Stimulated activated CD4-positive, alpha-beta T cell treated with anti-CD3 and anti-CD28 coated beads, Interleukin-1b, Interleukin-23, amount 100 ng/mL, for 48 hours (primary cell): ENCODE measurements at regions not wholly inside any gene's neighbourhood (a gene's known extent, or its start where the extent isn't known, plus 50 kb on each side); places are given as distances from the start of the nearest gene placed in this dataset.
"Not testable (repeated sequence)": the region's sequence is repeated elsewhere in the genome, so short reads cannot be mapped to it uniquely, and the experiment has no call there.

ENCODE experiments used
- DNase-seq: peaks from one replicate; pipeline ENCODE4 v3.0.0-alpha.2; 2020

GRCh38 chr2:39995005-39995737 is 216.1 kb upstream of the THUMPD2 start:
- no peak for DNase-seq

GRCh38 chr2:39994151-39994550 is 215.1 kb upstream of the THUMPD2 start:
- no peak for DNase-seq

GRCh38 chr2:39991298-39991697 is 212.2 kb upstream of the THUMPD2 start:
- DNase-seq: no peak

- no peak for DNase-seq
These were observed 211.4 kb upstream of the THUMPD2 start for GRCh38 chr2:39990335-39990900.

- DNase-seq: no peak
These were observed 210.8 kb upstream of the THUMPD2 start for GRCh38 chr2:39989888-39990287.

- no peak for DNase-seq
These were observed 202.8 kb upstream of the THUMPD2 start for GRCh38 chr2:39981883-39982311.

GRCh38 chr2:39975476-39976020 is 196.5 kb upstream of the THUMPD2 start:
- no peak for DNase-seq

GRCh38 chr2:39968037-39968436 is 189.0 kb upstream of the THUMPD2 start:
- no peak for DNase-seq

GRCh38 chr2:39960681-39961080 is 181.6 kb upstream of the THUMPD2 start:
- DNase-seq: not testable (repeated sequence)

- no peak for DNase-seq
These were observed 175.3 kb upstream of the THUMPD2 start for GRCh38 chr2:39954346-39954745.

- no peak for DNase-seq
These were observed 170.1 kb upstream of the THUMPD2 start for GRCh38 chr2:39949131-39949530.

- no peak for DNase-seq
These were observed 169.1 kb upstream of the THUMPD2 start for GRCh38 chr2:39948016-39948719.

GRCh38 chr2:39947294-39948015 is 168.4 kb upstream of the THUMPD2 start:
- peak; percentile 18 for DNase-seq

GRCh38 chr2:39942950-39943349 is 163.9 kb upstream of the THUMPD2 start:
- DNase-seq: no peak

- no peak for DNase-seq
These were observed 159.2 kb upstream of the THUMPD2 start for GRCh38 chr2:39938035-39938835.

- DNase-seq: no peak
These were observed 158.6 kb upstream of the THUMPD2 start for GRCh38 chr2:39937621-39938020.

GRCh38 chr2:39934851-39935250 is 155.8 kb upstream of the THUMPD2 start:
- DNase-seq: no peak

- no peak for DNase-seq
These were observed 154.1 kb upstream of the THUMPD2 start for GRCh38 chr2:39933196-39933595.

GRCh38 chr2:39932198-39932597 is 153.1 kb upstream of the THUMPD2 start:
- no peak for DNase-seq

GRCh38 chr2:39930175-39930917 is 151.3 kb upstream of the THUMPD2 start:
- DNase-seq: no peak

- DNase-seq: no peak
These were observed 150.5 kb upstream of the THUMPD2 start for GRCh38 chr2:39929531-39929930.

- DNase-seq: no peak
These were observed 146.3 kb upstream of the THUMPD2 start for GRCh38 chr2:39925312-39925711.
